Lower leg skin (tissue), 4 donors: ENCODE measurements at regions not wholly inside any gene's neighbourhood (a gene's known extent, or its start where the extent isn't known, plus 50 kb on each side); places are given as distances from the start of the nearest gene placed in this dataset.

Experiments used
- DNase-seq, 2 donors: peaks; one replicate each; pipeline ENCODE4 v3.0.0-alpha.2; 2019; ENCODE audit warnings: low spot score in 2 of 2
- H3K4me3 ChIP-seq: fragments of 200-600 bp; sonication (generic); 2 replicates; pipeline ENCODE4 v1.5.1; 2017; ENCODE audit warnings: mild to moderate bottlenecking, low read depth; ENCODE audit not compliant: poor library complexity, severe bottlenecking
- CTCF ChIP-seq, 3 donors: fragments of 450-650 bp; IDR thresholded peaks; one replicate each; pipeline ENCODE4 v1.5.1; 2016; ENCODE audit warnings: antibody characterized with exemption in 3 of 3, mild to moderate bottlenecking in 3 of 3, moderate library complexity in 2 of 3
- POLR2A ChIP-seq, 2 donors: fragments of 450-650 bp; IDR thresholded peaks; one replicate each; pipeline ENCODE4 v1.6.1; 2016 to 2017; ENCODE audit warnings: antibody characterized with exemption in 2 of 2, mild to moderate bottlenecking in 1 of 2, moderate library complexity in 1 of 2
- WGBS, 2 donors: methylation state at CpG; one replicate each; pipeline ENCODE4 v1.1.5; 2018; 5-methylcytosine and 5-hydroxymethylcytosine counted together
- intact Hi-C: fragments of 100-400 bp; cut with DNase I; formaldehyde crosslinking; loops from one replicate; pipeline ENCODE4 v1.15.0; 2023; ENCODE audit warnings: low total_unique reads

- H3K4me3 ChIP-seq = no peak overlapping the region
- TF ChIP-seq CTCF (IDR thresholded peaks at IDR 0.05) (no peak), POLR2A (IDR thresholded peaks at IDR 0.05) (no peak)
- intact Hi-C loops = no loop called here
- DNase-seq = no peak
- whole genome bisulfite sequencing, 2 donors = 51 to 57% methylated on average over 9 of the region's 9 CpGs
Observed at GRCh38 chr3:101940521-101941317, 91.4 kb downstream of the NFKBIZ start.

- no peak for DNase-seq
- 71 to 83% methylated on average over 6 of the region's 6 CpGs for WGBS, 2 donors
Observed at GRCh38 chr3:101941318-101942040, 92.2 kb downstream of the NFKBIZ start.

GRCh38 chr3:101942356-101942755, 93.0 kb downstream of the NFKBIZ start:
- H3K4me3 ChIP-seq = no peak overlapping the region
- no peak for DNase-seq
- no peak for TF ChIP-seq POLR2A (IDR thresholded peaks at IDR 0.05)
- TF ChIP-seq CTCF (IDR thresholded peaks at IDR 0.05) = no peak
- 10 to 40% methylated on average over 2 of the region's 2 CpGs for WGBS, 2 donors
- intact Hi-C loops = no loop called here

More at GRCh38 chr3:101941318-101942040, 92.2 kb downstream of the NFKBIZ start:
- H3K4me3 ChIP-seq = no peak overlapping the region
- intact Hi-C loops = no loop called here
- TF ChIP-seq POLR2A (IDR thresholded peaks at IDR 0.05) (no peak), CTCF (IDR thresholded peaks at IDR 0.05) (no peak)

GRCh38 chr3:101943029-101943428, 93.7 kb downstream of the NFKBIZ start:
- intact Hi-C loops = no loop called here
- no peak for TF ChIP-seq CTCF (IDR thresholded peaks at IDR 0.05)
- TF ChIP-seq POLR2A (IDR thresholded peaks at IDR 0.05) = no peak
- WGBS, 2 donors = 47 to 58% methylated on average over 1 of the region's 1 CpG
- DNase-seq = no peak
- H3K4me3 ChIP-seq = no peak overlapping the region

- no peak overlapping the region for H3K4me3 ChIP-seq
- TF ChIP-seq CTCF (IDR thresholded peaks at IDR 0.05) = no peak
- TF ChIP-seq POLR2A (IDR thresholded peaks at IDR 0.05) = no peak
- intact Hi-C loops = no loop called here
- 81 to 90% methylated on average over 3 of the region's 3 CpGs for WGBS, 2 donors
- no peak for DNase-seq
Observed at GRCh38 chr3:101944308-101944707, 95.0 kb downstream of the NFKBIZ start.
